PFSK-1 (cell line): ENCODE measurements at regions not wholly inside any gene's neighbourhood (a gene's known extent, or its start where the extent isn't known, plus 50 kb on each side); places are given as distances from the start of the nearest gene placed in this dataset.

Source experiments
- FOXP2 ChIP-seq: optimal IDR thresholded peaks from 2 replicates; pipeline ENCODE3; 2011; ENCODE audit warnings: borderline replicate concordance, control low read depth, inconsistent platforms; ENCODE audit not compliant: insufficient read depth; ENCODE audit errors: extremely low read length, extremely low read depth
- POLR2AphosphoS5 ChIP-seq: IDR thresholded peaks from 2 replicates; pipeline ENCODE4 v1.6.1; 2012; ENCODE audit warnings: low read depth, mild to moderate bottlenecking, control low read depth, low read length, moderate library complexity
- SIN3A ChIP-seq: IDR thresholded peaks from 2 replicates; pipeline ENCODE4 v1.6.1; 2012; ENCODE audit warnings: mild to moderate bottlenecking, low read length, moderate library complexity, borderline replicate concordance; ENCODE audit not compliant: insufficient read depth
- TAF1 ChIP-seq: IDR thresholded peaks from 2 replicates; pipeline ENCODE4 v1.6.1; 2012; ENCODE audit warnings: low read length, control low read depth, borderline replicate concordance; ENCODE audit not compliant: insufficient read depth
- TF ChIP-seq, protein P1 (sequence below), 2 experiments: IDR thresholded peaks; 2 replicates each; pipeline versions ENCODE4 v1.6.1 to v1.8.0; 2011 to 2012; ENCODE audit warnings: low read depth in 2 of 2, low read length in 2 of 2, control low read depth in 1 of 2, inconsistent platforms in 1 of 2, mild to moderate bottlenecking in 1 of 2, moderate library complexity in 1 of 2; ENCODE audit not compliant: insufficient read depth in 1 of 2

DNA sequence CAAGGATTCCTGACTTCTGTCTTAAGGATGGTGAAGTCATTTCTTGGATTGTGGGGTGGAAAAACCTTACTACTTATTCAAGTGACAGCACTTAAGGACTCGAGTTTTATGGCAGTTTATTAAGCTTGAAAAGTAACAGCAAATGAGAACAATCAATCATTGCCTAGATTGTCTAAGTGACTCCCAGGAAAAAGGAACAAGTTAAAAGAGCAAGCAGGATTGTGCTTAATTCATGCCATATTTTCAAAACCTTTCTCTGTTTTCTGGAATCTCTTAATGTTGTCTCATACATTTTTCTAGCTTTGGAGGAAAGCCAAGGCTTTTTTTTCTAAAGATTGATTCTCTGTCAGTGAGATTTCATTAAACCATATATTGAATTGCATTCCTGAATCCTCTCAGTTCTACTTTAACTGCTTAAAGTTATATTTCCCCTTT is 236.2 kb upstream of the HTR2A start:
- TF ChIP-seq, protein P1, sequence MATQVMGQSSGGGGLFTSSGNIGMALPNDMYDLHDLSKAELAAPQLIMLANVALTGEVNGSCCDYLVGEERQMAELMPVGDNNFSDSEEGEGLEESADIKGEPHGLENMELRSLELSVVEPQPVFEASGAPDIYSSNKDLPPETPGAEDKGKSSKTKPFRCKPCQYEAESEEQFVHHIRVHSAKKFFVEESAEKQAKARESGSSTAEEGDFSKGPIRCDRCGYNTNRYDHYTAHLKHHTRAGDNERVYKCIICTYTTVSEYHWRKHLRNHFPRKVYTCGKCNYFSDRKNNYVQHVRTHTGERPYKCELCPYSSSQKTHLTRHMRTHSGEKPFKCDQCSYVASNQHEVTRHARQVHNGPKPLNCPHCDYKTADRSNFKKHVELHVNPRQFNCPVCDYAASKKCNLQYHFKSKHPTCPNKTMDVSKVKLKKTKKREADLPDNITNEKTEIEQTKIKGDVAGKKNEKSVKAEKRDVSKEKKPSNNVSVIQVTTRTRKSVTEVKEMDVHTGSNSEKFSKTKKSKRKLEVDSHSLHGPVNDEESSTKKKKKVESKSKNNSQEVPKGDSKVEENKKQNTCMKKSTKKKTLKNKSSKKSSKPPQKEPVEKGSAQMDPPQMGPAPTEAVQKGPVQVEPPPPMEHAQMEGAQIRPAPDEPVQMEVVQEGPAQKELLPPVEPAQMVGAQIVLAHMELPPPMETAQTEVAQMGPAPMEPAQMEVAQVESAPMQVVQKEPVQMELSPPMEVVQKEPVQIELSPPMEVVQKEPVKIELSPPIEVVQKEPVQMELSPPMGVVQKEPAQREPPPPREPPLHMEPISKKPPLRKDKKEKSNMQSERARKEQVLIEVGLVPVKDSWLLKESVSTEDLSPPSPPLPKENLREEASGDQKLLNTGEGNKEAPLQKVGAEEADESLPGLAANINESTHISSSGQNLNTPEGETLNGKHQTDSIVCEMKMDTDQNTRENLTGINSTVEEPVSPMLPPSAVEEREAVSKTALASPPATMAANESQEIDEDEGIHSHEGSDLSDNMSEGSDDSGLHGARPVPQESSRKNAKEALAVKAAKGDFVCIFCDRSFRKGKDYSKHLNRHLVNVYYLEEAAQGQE (IDR thresholded peaks at IDR 0.05; ENCODE audit: insufficient read depth in 1 of 2, low read depth in 2 of 2, low read length in 2 of 2), result no peak
- TF ChIP-seq SIN3A (no peak), TAF1 (no peak), POLR2AphosphoS5 (no peak), FOXP2 (no peak)

DNA sequence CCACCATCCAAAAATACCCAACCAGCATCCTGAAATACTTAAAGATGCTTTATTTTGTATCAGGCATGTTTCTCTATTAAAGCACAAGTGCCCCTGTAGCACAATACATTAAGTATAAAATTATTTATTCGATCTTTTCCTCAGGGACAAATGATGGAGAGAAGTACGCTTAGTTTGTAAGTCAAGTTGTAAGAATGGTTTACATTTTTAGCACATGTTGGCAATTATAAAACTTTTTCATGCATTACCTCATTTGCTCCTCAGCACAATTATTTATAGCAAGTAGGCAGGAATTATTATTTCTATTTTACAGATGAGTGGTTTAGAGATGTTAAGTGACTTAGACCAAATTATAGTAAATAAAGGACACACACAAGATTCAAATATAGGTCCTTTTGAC is 232.6 kb upstream of the HTR2A start:
- TF ChIP-seq TAF1 (no peak), SIN3A (no peak), POLR2AphosphoS5 (no peak), FOXP2 (no peak)
- TF ChIP-seq, protein P1 (IDR thresholded peaks at IDR 0.05; ENCODE audit: insufficient read depth in 1 of 2, low read depth in 2 of 2, low read length in 2 of 2), result no peak

DNA sequence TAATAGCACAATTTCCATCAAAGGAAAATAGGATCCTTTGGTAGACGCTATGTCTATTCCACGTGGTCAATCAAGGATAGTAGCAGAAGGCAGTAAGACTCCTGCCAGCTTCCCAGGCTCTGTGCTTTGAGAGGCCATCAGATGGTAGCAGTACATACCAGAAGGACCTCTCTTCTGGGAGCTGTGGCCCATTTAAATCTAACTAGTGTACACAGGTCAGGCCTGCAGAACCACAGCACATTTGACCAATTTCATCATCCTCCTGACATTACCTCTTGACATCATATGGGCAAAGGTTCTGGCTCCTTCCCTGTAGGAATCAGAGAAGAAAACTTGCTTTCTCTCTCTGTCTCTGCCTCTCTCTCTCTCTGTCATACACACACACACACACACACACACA is 229.6 kb upstream of the HTR2A start:
- TF ChIP-seq POLR2AphosphoS5 (no peak), SIN3A (no peak), FOXP2 (no peak)
- TF ChIP-seq, protein P1 (IDR thresholded peaks at IDR 0.05; ENCODE audit: insufficient read depth in 1 of 2, low read depth in 2 of 2, low read length in 2 of 2), result no peak

DNA sequence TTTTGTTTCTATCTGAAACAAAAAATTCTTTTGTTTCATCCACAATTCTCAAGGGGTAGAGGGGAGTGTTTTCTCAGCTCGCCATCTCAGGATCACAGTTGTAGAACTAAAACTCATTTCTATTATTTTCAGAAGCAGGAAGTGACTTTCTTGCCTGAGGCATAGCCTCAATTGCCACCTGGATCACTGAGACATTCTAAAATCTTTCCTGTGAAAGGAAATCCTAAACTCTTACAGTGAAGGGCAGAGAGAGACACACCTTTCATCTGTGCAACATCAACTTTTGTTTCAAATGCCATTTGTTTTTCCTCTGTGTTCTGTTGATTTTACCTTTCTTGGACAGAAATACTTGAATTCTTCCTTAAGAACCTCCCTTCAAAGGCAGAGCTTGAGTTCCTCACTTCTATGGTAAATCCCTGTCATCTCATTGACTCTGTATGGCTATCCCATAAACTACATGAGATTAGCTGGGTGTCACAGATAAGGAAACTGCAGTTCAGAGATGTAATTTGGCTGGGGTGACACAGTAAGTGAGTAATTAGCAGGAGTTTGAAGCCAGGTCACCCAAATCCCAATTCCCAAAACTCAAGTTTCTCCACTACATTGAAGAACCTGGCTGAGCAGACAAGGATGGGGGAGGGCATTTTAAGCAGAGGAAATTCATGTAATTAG is 224.4 kb upstream of the HTR2A start:
- no peak for TF ChIP-seq FOXP2
- TF ChIP-seq SIN3A, result no peak
- TF ChIP-seq, protein P1 (IDR thresholded peaks at IDR 0.05; ENCODE audit: insufficient read depth in 1 of 2, low read depth in 2 of 2, low read length in 2 of 2), result no peak
- no peak for TF ChIP-seq POLR2AphosphoS5
- TF ChIP-seq TAF1, result no peak
